Thoracic aorta (tissue), 2 donors: ENCODE measurements at regions not wholly inside any gene's neighbourhood (a gene's known extent, or its start where the extent isn't known, plus 50 kb on each side); places are given as distances from the start of the nearest gene placed in this dataset.

Experiments
- ATAC-seq: fragments of 150-250 bp; one replicate; pipeline ENCODE4 v1.8.0; 2017; ENCODE audit warnings: low read depth; ENCODE audit not compliant: insufficient number of reproducible peaks, low FRiP score
- DNase-seq: peaks from one replicate; pipeline ENCODE4 v3.0.0-alpha.2; 2020; ENCODE audit warnings: low spot score
- H3K27ac ChIP-seq, 2 donors: fragments of 200-600 bp; sonication (generic); 1 replicate in 1 of 2; 2 replicates in 1 of 2; pipeline ENCODE4 v1.5.1; 2016; ENCODE audit warnings: mild to moderate bottlenecking in 2 of 2, moderate library complexity in 2 of 2
- H3K27me3 ChIP-seq: fragments of 200-600 bp; sonication (generic); replicated peaks from 2 replicates; pipeline ENCODE4 v1.6.0; 2016; ENCODE audit warnings: mild to moderate bottlenecking; ENCODE audit not compliant: insufficient read depth
- H3K36me3 ChIP-seq: fragments of 200-600 bp; sonication (generic); one replicate; pipeline ENCODE4 v1.5.1; 2016
- H3K4me1 ChIP-seq, 2 donors: fragments of 200-600 bp; sonication (generic); 1 replicate in 1 of 2; 2 replicates in 1 of 2; pipeline versions ENCODE4 v1.5.1 to v1.6.0; 2016; ENCODE audit warnings: low read depth in 2 of 2, mild to moderate bottlenecking in 1 of 2; ENCODE audit not compliant: control insufficient read depth in 1 of 2
- H3K4me3 ChIP-seq: fragments of 200-600 bp; sonication (generic); 2 replicates; pipeline ENCODE4 v1.5.1; 2016; ENCODE audit warnings: mild to moderate bottlenecking
- H3K9me3 ChIP-seq: fragments of 200-600 bp; sonication (generic); 2 replicates; pipeline ENCODE4 v1.5.1; 2016
- CTCF ChIP-seq: fragments of 200-600 bp; sonication (generic); IDR thresholded peaks from one replicate; pipeline ENCODE4 v1.5.1; 2019; ENCODE audit warnings: antibody characterized with exemption

DNA sequence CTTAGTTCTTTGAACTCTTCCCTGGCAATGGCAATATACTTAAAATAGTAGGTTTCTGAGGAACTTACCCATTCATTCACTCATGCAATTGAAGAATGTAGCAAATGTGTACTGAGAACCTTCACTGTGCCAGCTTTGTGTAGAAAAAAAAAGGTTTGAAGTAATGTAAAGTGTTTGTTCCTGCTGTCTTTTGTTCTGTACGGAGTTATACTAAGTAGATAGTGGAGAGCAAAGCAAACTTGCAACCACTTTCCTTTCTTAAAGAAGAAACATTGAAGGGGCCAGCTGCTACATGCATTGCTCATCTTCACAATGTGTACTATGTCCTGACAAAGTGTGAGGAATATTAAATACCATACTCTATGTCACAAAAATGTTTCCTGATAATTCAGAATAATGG lies 68.9 kb upstream of the FREM2 start:
- no peaks in the 10 kb centered on the region for H3K9me3 ChIP-seq
- no peak overlapping the region for H3K4me3 ChIP-seq
- H3K27me3 ChIP-seq: no peaks in the 10 kb centered on the region
- ATAC-seq (no peak), DNase-seq (no peak)
- no peak for TF ChIP-seq CTCF
- H3K27ac ChIP-seq: no peak overlapping the region
- H3K36me3 ChIP-seq: no peaks in the 10 kb centered on the region
- H3K4me1 ChIP-seq: no peaks in the 10 kb centered on the region

- Histone ChIP-seq H3K27me3 (no peaks in the 10 kb centered on the region), H3K27ac (no peak overlapping the region), H3K4me1 (no peaks in the 10 kb centered on the region), H3K4me3 (no peak overlapping the region), H3K36me3 (no peaks in the 10 kb centered on the region), H3K9me3 (no peaks in the 10 kb centered on the region)
- no peak for TF ChIP-seq CTCF
- DNase-seq (no peak), ATAC-seq (no peak)
Observed at GRCh38 chr13:38618336-38618735, 68.5 kb upstream of the FREM2 start.

DNA sequence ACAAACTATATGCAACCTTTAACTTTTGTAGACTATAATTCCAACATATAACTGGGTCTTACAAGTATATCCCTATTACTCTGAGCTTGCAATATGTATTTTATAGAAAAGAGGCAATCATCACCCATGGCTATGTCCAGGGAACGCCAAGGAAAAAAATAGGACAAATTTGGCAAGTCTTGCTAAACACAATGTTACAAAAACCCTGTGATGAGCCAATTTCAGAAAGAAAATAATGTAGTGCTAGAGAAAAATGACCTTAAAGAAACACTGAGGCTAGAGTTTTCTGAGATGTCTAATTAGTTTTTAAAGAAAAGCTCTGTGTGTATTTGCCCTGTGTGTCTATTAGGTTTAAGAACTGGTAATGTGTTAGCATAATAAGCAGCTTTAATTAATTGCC lies 68.0 kb upstream of the FREM2 start:
- Histone ChIP-seq H3K9me3 (no peaks in the 10 kb centered on the region), H3K36me3 (no peaks in the 10 kb centered on the region), H3K27ac (no peak overlapping the region), H3K4me3 (no peak overlapping the region), H3K4me1 (no peaks in the 10 kb centered on the region), H3K27me3 (no peaks in the 10 kb centered on the region)
- DNase-seq: no peak
- ATAC-seq: no peak
- no peak for TF ChIP-seq CTCF

DNA sequence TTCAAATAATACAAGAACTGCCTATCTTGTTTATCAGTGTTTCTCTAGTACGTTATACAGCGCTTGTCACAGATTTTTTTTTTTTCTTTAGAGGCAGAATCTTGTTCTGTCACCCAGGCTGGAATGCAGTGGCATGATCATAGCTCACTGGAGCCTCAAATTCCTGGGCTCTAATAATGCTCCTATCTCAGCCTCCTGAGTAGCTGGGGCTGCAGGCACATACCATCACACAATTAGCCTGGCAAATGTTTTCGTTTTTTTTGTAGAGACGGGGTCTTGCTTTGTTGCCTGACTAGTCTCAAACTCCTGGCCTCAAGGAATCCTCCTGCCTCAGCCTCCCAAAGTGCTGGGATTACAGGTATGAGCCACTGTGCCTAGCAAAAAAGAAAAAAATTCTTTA lies 66.0 kb upstream of the FREM2 start:
- no peak overlapping the region for H3K4me3 ChIP-seq
- no peak for TF ChIP-seq CTCF

DNA sequence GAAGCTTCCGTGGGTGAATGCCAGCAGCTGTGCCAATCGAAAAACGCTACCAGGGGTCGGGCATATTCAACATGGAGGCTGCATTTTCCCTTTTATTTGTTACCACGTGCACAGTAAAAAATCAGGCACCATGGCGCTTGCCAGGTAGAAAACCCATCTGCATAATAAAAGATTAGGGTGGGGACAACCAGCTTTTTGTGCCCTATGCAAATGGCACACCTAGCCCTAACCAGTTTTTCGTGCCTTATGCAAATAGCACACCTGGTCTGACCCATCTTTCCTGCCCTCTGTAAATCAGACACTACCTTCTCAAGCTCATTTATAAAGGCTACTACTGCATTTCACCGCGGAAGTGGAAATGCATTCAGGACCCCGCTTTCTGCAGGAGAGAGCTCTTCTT lies 62.1 kb upstream of the FREM2 start:
- H3K4me3 ChIP-seq: no peak overlapping the region
- H3K36me3 ChIP-seq: no peaks in the 10 kb centered on the region
- H3K9me3 ChIP-seq: no peaks in the 10 kb centered on the region
- H3K27ac ChIP-seq: no peak overlapping the region
- no peaks in the 10 kb centered on the region for H3K27me3 ChIP-seq
- no peak for ATAC-seq
- no peak for DNase-seq
- no peaks in the 10 kb centered on the region for H3K4me1 ChIP-seq
- no peak for TF ChIP-seq CTCF

More for the DNA sequence above, 66.0 kb upstream of the FREM2 start:
- no peaks in the 10 kb centered on the region for H3K27me3 ChIP-seq
- H3K9me3 ChIP-seq: no peaks in the 10 kb centered on the region
- no peak for DNase-seq
- H3K27ac ChIP-seq: no peak overlapping the region
- no peaks in the 10 kb centered on the region for H3K36me3 ChIP-seq
- no peaks in the 10 kb centered on the region for H3K4me1 ChIP-seq
- no peak for ATAC-seq
